Smooth muscle cell (in vitro differentiated cells): ENCODE measurements at regions not wholly inside any gene's neighbourhood (a gene's known extent, or its start where the extent isn't known, plus 50 kb on each side); places are given as distances from the start of the nearest gene placed in this dataset.

Experiments used
- DNase-seq: peaks from one replicate; lab custom pipeline; 2025; ENCODE audit not compliant: unreplicated experiment; lab: John Stamatoyannopoulos, UW
- H2AFZ ChIP-seq: fragments of 200-600 bp; sonication (generic); 2 replicates; pipeline ENCODE4 v1.6.0; 2016; ENCODE audit warnings: antibody characterized with exemption, low read depth, mild to moderate bottlenecking
- H3F3A ChIP-seq: fragments of 200-600 bp; sonication (generic); 2 replicates; pipeline ENCODE4 v1.6.0; 2017; ENCODE audit warnings: antibody characterized with exemption, low read depth
- H3K27ac ChIP-seq: fragments of 200-600 bp; sonication (generic); 2 replicates; pipeline ENCODE4 v1.5.1; 2016; ENCODE audit warnings: low read depth, mild to moderate bottlenecking
- H3K27me3 ChIP-seq: fragments of 200-600 bp; sonication (generic); 2 replicates; pipeline ENCODE4 v1.6.1; 2016; ENCODE audit warnings: low read depth, mild to moderate bottlenecking
- H3K36me3 ChIP-seq: fragments of 200-600 bp; sonication (generic); 2 replicates; pipeline ENCODE4 v1.5.1; 2016; ENCODE audit warnings: low read depth
- H3K4me1 ChIP-seq: fragments of 200-600 bp; sonication (generic); 2 replicates; pipeline ENCODE4 v1.5.1; 2016; ENCODE audit warnings: low read depth
- H3K4me2 ChIP-seq: fragments of 200-600 bp; sonication (generic); 2 replicates; pipeline ENCODE4 v1.6.0; 2016; ENCODE audit warnings: mild to moderate bottlenecking
- H3K4me3 ChIP-seq: fragments of 200-600 bp; sonication (generic); 2 replicates; pipeline ENCODE4 v1.5.1; 2016; ENCODE audit warnings: mild to moderate bottlenecking
- H3K79me2 ChIP-seq: fragments of 200-600 bp; sonication (generic); 2 replicates; pipeline ENCODE4 v1.6.0; 2016; ENCODE audit warnings: low read depth, mild to moderate bottlenecking
- H3K9ac ChIP-seq: fragments of 200-600 bp; sonication (generic); 2 replicates; pipeline ENCODE4 v1.6.0; 2016; ENCODE audit warnings: low read depth
- H3K9me3 ChIP-seq: fragments of 200-600 bp; sonication (generic); replicated peaks from 2 replicates; pipeline ENCODE4 v1.5.1; 2016; ENCODE audit warnings: low read depth
- H4K20me1 ChIP-seq: fragments of 200-600 bp; sonication (generic); 2 replicates; pipeline ENCODE4 v1.6.0; 2016; ENCODE audit warnings: low read depth
- CTCF ChIP-seq: fragments of 200-600 bp; sonication (generic); IDR thresholded peaks from 2 replicates; pipeline ENCODE4 v1.5.1; 2017; ENCODE audit warnings: borderline replicate concordance, mild to moderate bottlenecking, antibody characterized with exemption; ENCODE audit not compliant: insufficient read depth, poor library complexity, severe bottlenecking
- WGBS: methylation state at CpG from one replicate; pipeline ENCODE4 v1.1.7; 2016; ENCODE audit warnings: low lambda C conversion rate; 5-methylcytosine and 5-hydroxymethylcytosine counted together

GRCh38 chr13:24011266-24011665 is 114.0 kb upstream of the C1QTNF9B start:
- H4K20me1 ChIP-seq, result no peaks in the 10 kb centered on the region
- H3K4me1 ChIP-seq, result no peaks in the 10 kb centered on the region
- no peak for DNase-seq
- H3K27ac ChIP-seq, result no peak overlapping the region
- no peaks in the 10 kb centered on the region for H3K27me3 ChIP-seq
- H3F3A ChIP-seq, result no peaks in the 10 kb centered on the region
- H2AFZ ChIP-seq, result no peak overlapping the region
- no peak overlapping the region for H3K4me2 ChIP-seq
- no peak overlapping the region for H3K9ac ChIP-seq
- H3K4me3 ChIP-seq, result no peak overlapping the region
- H3K36me3 ChIP-seq, result no peaks in the 10 kb centered on the region
- no peak for TF ChIP-seq CTCF
- WGBS, result 96% methylated on average over 7 of the region's 7 CpGs
- H3K79me2 ChIP-seq, result no peaks in the 10 kb centered on the region
- no peaks in the 10 kb centered on the region for H3K9me3 ChIP-seq

- H3F3A ChIP-seq, result no peaks in the 10 kb centered on the region
- no peaks in the 10 kb centered on the region for H3K36me3 ChIP-seq
- no peaks in the 10 kb centered on the region for H3K27me3 ChIP-seq
- WGBS, result 91% methylated on average over 10 of the region's 10 CpGs
- no peaks in the 10 kb centered on the region for H4K20me1 ChIP-seq
- no peaks in the 10 kb centered on the region for H3K79me2 ChIP-seq
- no peak overlapping the region for H2AFZ ChIP-seq
- H3K9me3 ChIP-seq, result no peaks in the 10 kb centered on the region
- H3K4me3 ChIP-seq, result no peak overlapping the region
- no peak for TF ChIP-seq CTCF
- no peak overlapping the region for H3K4me2 ChIP-seq
- no peak overlapping the region for H3K27ac ChIP-seq
- DNase-seq, result no peak
- H3K4me1 ChIP-seq, result no peaks in the 10 kb centered on the region
- no peak overlapping the region for H3K9ac ChIP-seq
Measured at GRCh38 chr13:24012648-24013047, 115.3 kb upstream of the C1QTNF9B start.

DNA sequence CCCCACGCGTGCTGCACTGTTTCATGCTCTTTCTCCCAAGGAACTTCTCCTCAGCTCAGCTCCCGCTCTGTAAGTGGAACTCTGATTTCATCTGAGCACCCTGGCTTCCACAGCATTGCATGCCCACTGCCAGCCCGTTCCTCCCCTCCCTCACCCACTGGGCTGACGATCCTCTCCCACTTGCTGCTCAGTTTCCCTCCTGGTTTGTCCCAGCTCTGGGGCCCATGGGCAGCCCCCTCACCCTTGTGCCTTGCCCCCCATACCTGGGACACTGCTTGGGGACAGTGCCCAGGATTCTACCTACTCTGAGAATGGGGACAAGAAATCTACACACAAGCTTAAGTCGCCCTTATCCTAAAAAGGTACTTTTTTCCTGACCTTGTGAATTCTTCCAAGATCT is 115.9 kb upstream of the C1QTNF9B start:
- H3K9me3 ChIP-seq, result no peaks in the 10 kb centered on the region
- no peaks in the 10 kb centered on the region for H3K36me3 ChIP-seq
- no peak overlapping the region for H2AFZ ChIP-seq
- no peak overlapping the region for H3K4me2 ChIP-seq
- TF ChIP-seq CTCF, result no peak
- no peaks in the 10 kb centered on the region for H3K4me1 ChIP-seq
- WGBS, result 95% methylated on average over 6 of the region's 6 CpGs
- no peaks in the 10 kb centered on the region for H3K79me2 ChIP-seq
- no peaks in the 10 kb centered on the region for H3F3A ChIP-seq
- H3K9ac ChIP-seq, result no peak overlapping the region
- H3K27ac ChIP-seq, result no peak overlapping the region
- no peak overlapping the region for H3K4me3 ChIP-seq
- no peaks in the 10 kb centered on the region for H3K27me3 ChIP-seq
- no peaks in the 10 kb centered on the region for H4K20me1 ChIP-seq
- DNase-seq, result no peak

DNA sequence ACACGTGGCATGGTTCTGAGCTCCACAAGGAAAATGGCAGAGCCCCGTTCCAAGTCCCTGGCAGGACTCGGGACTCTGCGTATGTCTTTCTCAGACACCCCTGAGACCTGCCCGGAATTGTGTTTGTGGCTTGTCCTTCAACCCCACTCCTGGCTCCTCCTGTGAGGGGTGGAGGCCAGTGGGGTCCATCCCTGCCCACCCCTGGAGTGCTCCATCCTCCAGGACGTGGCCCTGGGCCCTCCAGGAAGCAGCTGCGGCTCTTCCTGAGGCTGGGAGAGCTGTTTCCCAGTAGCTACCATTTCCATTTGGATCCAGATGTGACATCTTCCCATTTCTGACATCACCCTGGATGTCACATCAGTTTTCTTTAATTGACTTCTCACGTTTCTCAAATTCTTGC is 118.7 kb upstream of the C1QTNF9B start:
- Histone ChIP-seq H3K79me2 (no peaks in the 10 kb centered on the region), H3F3A (no peaks in the 10 kb centered on the region), H3K9me3 (no peaks in the 10 kb centered on the region), H2AFZ (no peak overlapping the region), H3K27ac (no peak overlapping the region), H3K4me3 (no peak overlapping the region), H4K20me1 (no peaks in the 10 kb centered on the region), H3K36me3 (no peaks in the 10 kb centered on the region), H3K27me3 (no peaks in the 10 kb centered on the region), H3K4me1 (no peaks in the 10 kb centered on the region), H3K4me2 (no peak overlapping the region), H3K9ac (no peak overlapping the region)
- 97% methylated on average over 8 of the region's 8 CpGs for WGBS
- no peak for DNase-seq
- no peak for TF ChIP-seq CTCF
